HG03095 (cell line): ENCODE measurements at regions not wholly inside any gene's neighbourhood (a gene's known extent, or its start where the extent isn't known, plus 50 kb on each side); places are given as distances from the start of the nearest gene placed in this dataset.

Experiments used
- ATAC-seq: cut with Tn5 transposase; IDR thresholded peaks from one replicate; pipeline ENCODE4 v1.9.1; 2021; ENCODE audit warnings: moderate library complexity; ENCODE audit not compliant: unreplicated experiment

GRCh38 chr18:47758000-47758399, 172.5 kb downstream of the SMAD2 start:
- no peak for ATAC-seq

GRCh38 chr18:47756364-47757016, 174.0 kb downstream of the SMAD2 start:
- ATAC-seq, result no peak

GRCh38 chr18:47755102-47755456, 175.4 kb downstream of the SMAD2 start:
- ATAC-seq, result no peak

- ATAC-seq, result no peak
Observed at GRCh38 chr18:47754311-47755101, 176.0 kb downstream of the SMAD2 start.

GRCh38 chr18:47752796-47753645, 177.4 kb downstream of the SMAD2 start:
- ATAC-seq, result no peak

GRCh38 chr18:47750889-47751423, 179.5 kb downstream of the SMAD2 start:
- no peak for ATAC-seq

GRCh38 chr18:47749600-47749973, 180.9 kb downstream of the SMAD2 start:
- no peak for ATAC-seq

- ATAC-seq, result peak; percentile 89
Observed at GRCh38 chr18:47748847-47749599, 181.4 kb downstream of the SMAD2 start.

- no peak for ATAC-seq
Observed at GRCh38 chr18:47748093-47748796, 182.2 kb downstream of the SMAD2 start.

GRCh38 chr18:47747260-47747795, 183.1 kb downstream of the SMAD2 start:
- no peak for ATAC-seq

- no peak for ATAC-seq
Observed at GRCh38 chr18:47746615-47747014, 183.8 kb downstream of the SMAD2 start.

GRCh38 chr18:47745227-47745626, 185.2 kb downstream of the SMAD2 start:
- ATAC-seq, result no peak

- ATAC-seq, result no peak
Observed at GRCh38 chr18:47737956-47738355, 192.5 kb downstream of the SMAD2 start.

GRCh38 chr18:47737198-47737830, 193.1 kb downstream of the SMAD2 start:
- ATAC-seq, result no peak

- ATAC-seq, result no peak
Observed at GRCh38 chr18:47736376-47737140, 193.9 kb downstream of the SMAD2 start.

- no peak for ATAC-seq
Observed at GRCh38 chr18:47735041-47735702, 195.3 kb downstream of the SMAD2 start.

- ATAC-seq, result no peak
Observed at GRCh38 chr18:47731276-47731675, 199.2 kb downstream of the SMAD2 start.

GRCh38 chr18:47730795-47731194, 199.7 kb downstream of the SMAD2 start:
- ATAC-seq, result no peak
